Mesenchymal stem cell (in vitro differentiated cells and primary cell): ENCODE measurements at regions not wholly inside any gene's neighbourhood (a gene's known extent, or its start where the extent isn't known, plus 50 kb on each side); places are given as distances from the start of the nearest gene placed in this dataset.

ENCODE experiments used
- DNase-seq: peaks from one replicate; pipeline ENCODE4 v3.0.0-alpha.2; 2013
- H2AFZ ChIP-seq: one replicate; pipeline ENCODE4 v1.6.1; 2013; ENCODE audit warnings: low read depth, mild to moderate bottlenecking, control low read depth, inconsistent platforms, low read length, moderate library complexity
- H2AK5ac ChIP-seq: 2 replicates; pipeline ENCODE4 v1.6.1; 2013; ENCODE audit warnings: low read length, moderate library complexity, mild to moderate bottlenecking, inconsistent platforms; ENCODE audit not compliant: severe bottlenecking
- H2BK120ac ChIP-seq: one replicate; pipeline ENCODE4 v1.6.1; 2013; ENCODE audit warnings: low read depth, mild to moderate bottlenecking, inconsistent platforms, low read length, moderate library complexity
- H2BK12ac ChIP-seq, 2 experiments: one replicate each; pipeline ENCODE4 v1.6.1; 2013; ENCODE audit warnings: inconsistent platforms in 2 of 2, low read length in 2 of 2, mild to moderate bottlenecking in 2 of 2, moderate library complexity in 2 of 2, control low read depth in 1 of 2
- H2BK15ac ChIP-seq: one replicate; pipeline ENCODE4 v1.6.1; 2013; ENCODE audit warnings: mild to moderate bottlenecking, low read depth, inconsistent platforms; ENCODE audit not compliant: poor library complexity, severe bottlenecking
- H2BK5ac ChIP-seq: 2 replicates; pipeline ENCODE4 v1.6.1; 2013; ENCODE audit warnings: low read depth, mild to moderate bottlenecking, low read length, control low read depth, inconsistent platforms; ENCODE audit not compliant: poor library complexity, severe bottlenecking
- H3K14ac ChIP-seq, 2 experiments: one replicate each; pipeline ENCODE4 v1.6.1; 2013; ENCODE audit warnings: inconsistent platforms in 2 of 2, low read length in 2 of 2, control low read depth in 1 of 2, mild to moderate bottlenecking in 1 of 2, moderate library complexity in 1 of 2
- H3K18ac ChIP-seq, 2 experiments: one replicate each; pipeline ENCODE4 v1.6.1; 2013; ENCODE audit warnings: inconsistent platforms in 2 of 2, low read length in 2 of 2, control low read depth in 1 of 2, low read depth in 1 of 2, mild to moderate bottlenecking in 1 of 2
- H3K23ac ChIP-seq, 2 experiments: one replicate each; pipeline ENCODE4 v1.6.1; 2013; ENCODE audit warnings: inconsistent platforms in 2 of 2, low read length in 2 of 2, mild to moderate bottlenecking in 2 of 2, moderate library complexity in 2 of 2, control low read depth in 1 of 2
- H3K27ac ChIP-seq: 2 replicates; pipeline ENCODE4 v1.5.1; 2013; ENCODE audit warnings: mild to moderate bottlenecking, moderate library complexity, low read length, control low read depth, inconsistent platforms; ENCODE audit not compliant: poor library complexity, severe bottlenecking
- H3K27me3 ChIP-seq, 2 experiments: 2 replicates each; pipeline versions ENCODE4 v1.6.1 to v1.7.0; 2013; ENCODE audit warnings: low read length in 2 of 2, mild to moderate bottlenecking in 2 of 2, moderate library complexity in 2 of 2, control low read depth in 1 of 2, inconsistent platforms in 1 of 2; ENCODE audit not compliant: control insufficient read depth in 1 of 2, insufficient read depth in 1 of 2
- H3K36me3 ChIP-seq, 2 experiments: 2 replicates each; pipeline versions ENCODE4 v1.6.1 to v1.7.0; 2013; ENCODE audit warnings: low read length in 2 of 2, control low read depth in 1 of 2, inconsistent platforms in 1 of 2, low read depth in 1 of 2, mild to moderate bottlenecking in 1 of 2; ENCODE audit not compliant: insufficient read depth in 2 of 2, control insufficient read depth in 1 of 2
- H3K4ac ChIP-seq, 2 experiments: one replicate each; pipeline ENCODE4 v1.6.1; 2013; ENCODE audit warnings: inconsistent platforms in 2 of 2, low read length in 2 of 2, mild to moderate bottlenecking in 2 of 2, moderate library complexity in 2 of 2, control low read depth in 1 of 2, low read depth in 1 of 2
- H3K4me1 ChIP-seq: 2 replicates; pipeline ENCODE4 v1.6.1; 2013; ENCODE audit warnings: low read depth, low read length, control low read depth; ENCODE audit not compliant: control insufficient read depth, insufficient read depth
- H3K4me2 ChIP-seq: 2 replicates; pipeline ENCODE4 v1.6.1; 2013; ENCODE audit warnings: low read length, mild to moderate bottlenecking, inconsistent platforms; ENCODE audit not compliant: poor library complexity, severe bottlenecking
- H3K4me3 ChIP-seq, 2 experiments: 2 replicates each; pipeline versions ENCODE4 v1.5.1 to v1.7.0; 2013; ENCODE audit warnings: low read length in 2 of 2, mild to moderate bottlenecking in 2 of 2, control low read depth in 1 of 2, low read depth in 1 of 2; ENCODE audit not compliant: insufficient read depth in 1 of 2
- H3K79me1 ChIP-seq: replicated peaks from 2 replicates; pipeline ENCODE4 v1.6.1; 2013; ENCODE audit warnings: mild to moderate bottlenecking, control low read depth, low read length, inconsistent platforms; ENCODE audit not compliant: poor library complexity, severe bottlenecking
- H3K9ac ChIP-seq: 2 replicates; pipeline ENCODE4 v1.7.0; 2013; ENCODE audit warnings: mild to moderate bottlenecking, low read length, moderate library complexity
- H3K9me3 ChIP-seq: 2 replicates; pipeline ENCODE4 v1.7.0; 2013; ENCODE audit warnings: mild to moderate bottlenecking, low read length; ENCODE audit not compliant: control insufficient read depth
- H4K8ac ChIP-seq: one replicate; pipeline ENCODE4 v1.6.1; 2013; ENCODE audit warnings: inconsistent platforms, mild to moderate bottlenecking, low read length, moderate library complexity
- H4K91ac ChIP-seq: one replicate; pipeline ENCODE4 v1.6.1; 2013; ENCODE audit warnings: mild to moderate bottlenecking, low read length, inconsistent platforms
- WGBS: methylation state at CpG from one replicate; pipeline ENCODE4 v1.1.7; 2013; ENCODE audit warnings: mixed read lengths; 5-methylcytosine and 5-hydroxymethylcytosine counted together

DNA sequence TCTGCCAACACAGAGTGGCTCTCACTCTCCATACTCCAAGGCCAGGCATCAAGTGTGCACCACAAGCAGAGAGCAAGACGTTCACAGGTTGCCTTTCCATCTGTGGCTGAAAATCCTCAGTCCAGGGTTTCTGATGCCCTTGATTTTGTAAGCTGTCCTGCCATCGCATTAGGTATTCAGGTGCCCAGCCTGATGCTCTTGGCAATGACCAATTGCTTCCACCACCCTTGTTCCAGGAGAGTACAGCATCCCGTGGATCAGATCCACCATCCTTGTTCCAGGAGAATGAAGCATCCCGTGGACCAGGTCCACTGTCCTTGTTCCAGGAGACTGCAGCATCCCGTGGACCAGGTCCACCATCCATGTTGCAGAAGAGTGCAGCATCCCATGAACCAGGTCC is 133.4 kb upstream of the GPC1 start:
- Histone ChIP-seq H3K27me3 (peaks cover 0 to 57% of the 10 kb centered on the region in 2 experiments), H3K14ac (no peak overlapping the region), H3K4me3 (no peak overlapping the region), H4K8ac (no peak overlapping the region), H3K36me3 (no peaks in the 10 kb centered on the region), H3K4ac (no peak overlapping the region), H2BK12ac (no peak overlapping the region), H2BK15ac (no peak overlapping the region), H3K4me2 (no peak overlapping the region), H3K18ac (no peak overlapping the region), H2BK120ac (no peak overlapping the region), H2BK5ac (no peak overlapping the region), H4K91ac (no peak overlapping the region), H2AK5ac (no peak overlapping the region), H3K27ac (no peak overlapping the region), H2AFZ (no peak overlapping the region), H3K23ac (no peak overlapping the region), H3K4me1 (no peaks in the 10 kb centered on the region), H3K79me1 (no peaks in the 10 kb centered on the region), H3K9ac (no peak overlapping the region), H3K9me3 (no peaks in the 10 kb centered on the region)
- WGBS, result 67% methylated on average over 3 of the region's 5 CpGs
- no peak for DNase-seq

DNA sequence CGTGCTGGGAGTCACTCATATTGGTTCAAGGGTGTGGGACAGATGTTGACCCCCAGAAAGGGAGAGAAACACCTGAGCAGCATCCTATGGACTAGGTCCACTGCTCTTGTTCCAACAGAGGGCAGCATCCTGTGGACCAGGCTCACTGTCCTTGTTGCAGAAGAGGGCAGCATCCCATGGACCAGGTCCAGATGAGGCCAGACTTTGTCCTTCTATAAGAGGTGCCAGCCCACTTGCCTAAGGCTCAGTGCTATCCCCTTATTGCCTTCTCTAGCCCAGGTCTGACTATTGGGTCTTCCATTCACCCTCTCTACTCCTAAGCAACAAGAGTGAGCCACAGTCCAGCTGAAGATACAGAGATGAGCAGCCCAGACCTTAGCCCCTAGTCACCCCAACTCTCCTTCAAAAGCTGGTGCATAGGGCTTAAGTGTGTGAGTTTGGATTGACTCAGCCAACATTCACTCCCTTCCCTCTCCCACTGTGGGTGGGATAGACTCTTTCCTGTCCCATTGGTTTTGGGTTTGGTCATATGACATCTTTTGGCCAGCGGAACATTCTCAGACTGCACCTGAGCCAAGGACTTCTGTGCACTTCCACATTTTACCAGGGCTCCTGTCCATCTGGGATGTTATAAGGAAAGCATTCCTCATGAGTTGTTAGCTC is 132.4 kb upstream of the GPC1 start:
- no peak overlapping the region for H2BK15ac ChIP-seq
- H3K18ac ChIP-seq, result no peak overlapping the region
- no peak overlapping the region for H4K91ac ChIP-seq
- H3K36me3 ChIP-seq, result no peaks in the 10 kb centered on the region
- H2AFZ ChIP-seq, result no peak overlapping the region
- no peak overlapping the region for H2BK120ac ChIP-seq
- H3K27ac ChIP-seq, result no peak overlapping the region
- no peak overlapping the region for H2AK5ac ChIP-seq
- peaks cover 0 to 49% of the 10 kb centered on the region in 2 experiments for H3K27me3 ChIP-seq
- no peak overlapping the region for H3K4ac ChIP-seq
- no peak overlapping the region for H3K14ac ChIP-seq
- no peaks in the 10 kb centered on the region for H3K4me1 ChIP-seq
- no peaks in the 10 kb centered on the region for H3K9me3 ChIP-seq
- WGBS, result 88% methylated on average over 1 of the region's 2 CpGs
- no peak overlapping the region for H2BK12ac ChIP-seq
- DNase-seq, result no peak
- no peak overlapping the region for H3K9ac ChIP-seq
- H3K79me1 ChIP-seq, result no peaks in the 10 kb centered on the region
- no peak overlapping the region for H3K4me2 ChIP-seq
- H4K8ac ChIP-seq, result no peak overlapping the region
- H2BK5ac ChIP-seq, result no peak overlapping the region
- no peak overlapping the region for H3K4me3 ChIP-seq
- no peak overlapping the region for H3K23ac ChIP-seq

DNA sequence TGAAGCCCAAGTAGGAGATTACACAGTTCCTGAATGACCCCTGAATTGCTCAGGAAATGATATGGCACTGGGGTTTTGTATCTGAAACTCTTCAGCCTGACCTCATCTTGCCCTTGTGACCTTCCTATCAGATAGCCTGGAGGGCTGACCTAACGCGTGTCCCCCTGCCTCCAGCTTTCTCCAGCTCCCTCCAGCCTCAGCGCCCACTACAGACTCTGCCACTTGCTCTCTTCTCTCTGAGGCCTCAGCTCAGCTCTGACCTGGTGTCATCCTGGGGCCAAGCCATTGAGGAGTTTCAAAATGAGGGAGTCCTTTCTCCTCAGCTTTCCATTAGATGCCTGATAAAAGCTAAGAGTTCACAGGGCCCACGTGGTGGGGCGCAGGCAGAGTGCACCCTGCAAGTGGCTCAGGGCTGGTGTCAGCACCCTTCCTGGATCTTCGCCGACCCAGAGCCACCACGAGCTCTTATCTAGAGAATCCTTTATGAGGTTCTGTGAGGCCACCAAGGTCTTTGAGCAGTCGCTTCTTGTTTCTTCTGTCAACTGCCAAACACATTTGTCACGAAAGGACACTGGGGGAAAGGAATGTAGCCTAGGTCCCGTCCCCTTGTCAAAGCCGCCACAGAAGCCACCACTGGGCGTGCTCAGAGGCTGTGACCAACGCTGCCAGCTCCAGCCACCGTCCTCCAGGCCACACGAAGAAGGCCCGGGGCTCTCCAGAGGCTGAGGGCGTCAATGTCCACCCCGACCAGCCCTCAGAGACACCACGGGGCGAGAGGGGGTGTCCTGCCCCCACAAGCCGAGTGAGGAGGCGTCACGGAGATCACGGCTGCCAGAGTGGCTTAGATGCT is 131.3 kb upstream of the GPC1 start:
- Histone ChIP-seq H3K14ac (no peak overlapping the region), H3K9ac (no peak overlapping the region), H3K4ac (no peak overlapping the region), H3K9me3 (no peaks in the 10 kb centered on the region), H3K36me3 (no peaks in the 10 kb centered on the region), H3K79me1 (no peaks in the 10 kb centered on the region), H3K4me1 (no peaks in the 10 kb centered on the region), H4K8ac (no peak overlapping the region), H3K18ac (no peak overlapping the region), H3K4me3 (no peak overlapping the region), H3K27me3 (peaks cover 0 to 55% of the 10 kb centered on the region in 2 experiments), H3K27ac (no peak overlapping the region), H3K4me2 (no peak overlapping the region), H2BK120ac (no peak overlapping the region), H4K91ac (no peak overlapping the region), H2BK12ac (no peak overlapping the region), H3K23ac (no peak overlapping the region), H2AFZ (no peak overlapping the region), H2BK5ac (no peak overlapping the region), H2BK15ac (no peak overlapping the region), H2AK5ac (no peak overlapping the region)
- DNase-seq, result no peak
- 83% methylated on average over 25 of the region's 25 CpGs for WGBS

DNA sequence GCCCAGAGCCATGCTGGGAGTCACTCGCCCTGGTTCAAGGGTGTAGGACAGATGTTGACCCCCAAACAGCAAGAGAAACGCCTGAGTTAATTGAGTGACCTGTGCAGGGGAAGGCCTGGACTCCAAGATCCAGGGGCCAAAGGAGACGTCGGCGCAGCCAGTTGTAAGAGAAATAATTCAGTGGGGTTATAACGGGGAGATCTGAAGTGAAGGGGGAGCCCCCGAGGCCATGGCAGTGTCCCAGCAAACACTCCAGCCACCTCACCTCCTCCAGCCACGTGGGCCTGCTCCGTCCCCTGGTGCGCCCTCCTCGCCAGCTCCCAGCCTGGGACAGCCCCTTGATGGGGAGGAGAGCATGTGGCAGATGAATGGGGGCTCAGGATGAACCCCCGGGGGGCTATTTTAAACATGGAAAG is 130.7 kb upstream of the GPC1 start:
- Histone ChIP-seq H3K27ac (no peak overlapping the region), H3K79me1 (no peaks in the 10 kb centered on the region), H3K23ac (no peak overlapping the region), H4K8ac (no peak overlapping the region), H2BK5ac (no peak overlapping the region), H3K9ac (no peak overlapping the region), H3K4ac (no peak overlapping the region), H3K36me3 (no peaks in the 10 kb centered on the region), H3K9me3 (no peaks in the 10 kb centered on the region), H4K91ac (no peak overlapping the region), H2BK15ac (no peak overlapping the region), H2AFZ (no peak overlapping the region), H3K27me3 (peaks cover 0 to 60% of the 10 kb centered on the region in 2 experiments), H2BK120ac (no peak overlapping the region), H3K4me3 (no peak overlapping the region), H2AK5ac (no peak overlapping the region), H2BK12ac (no peak overlapping the region), H3K14ac (no peak overlapping the region), H3K4me2 (no peak overlapping the region), H3K18ac (no peak overlapping the region), H3K4me1 (no peaks in the 10 kb centered on the region)
- 70% methylated on average over 7 of the region's 12 CpGs for WGBS
- DNase-seq, result no peak
